ENCODE measurements at regions not wholly inside any gene's neighbourhood (a gene's known extent, or its start where the extent isn't known, plus 50 kb on each side); places are given as distances from the start of the nearest gene placed in this dataset.

- H3K9ac ChIP-seq (ENCODE audit: control insufficient read depth, insufficient read depth, low read length): no peak overlapping the region
- H4K20me1 ChIP-seq (ENCODE audit: control insufficient read depth, insufficient read depth): no peaks in the 10 kb centered on the region
- H3K4me2 ChIP-seq (ENCODE audit: control insufficient read depth, insufficient read depth): no peak overlapping the region
- no peak overlapping the region for H3K27ac ChIP-seq (ENCODE audit: control insufficient read depth, insufficient read depth)
- WGBS (ENCODE audit: insufficient coverage, insufficient replicate concordance, low lambda C conversion rate, missing lambda C conversion rate): 50% methylated on average over 2 of the region's 2 CpGs
- H3K36me3 ChIP-seq (ENCODE audit: control insufficient read depth in 2 of 2, insufficient read depth in 2 of 2, low read length in 1 of 2): no peaks in the 10 kb centered on the region
- RAD21 ChIA-PET (ENCODE audit: unreplicated experiment): no interaction called here
- FAIRE-seq: no peak
- in situ Hi-C loops (cut with MboI): no loop called here
- H2AFZ ChIP-seq (ENCODE audit: control insufficient read depth, low read depth, low read length): no peak overlapping the region
- H3K4me1 ChIP-seq (ENCODE audit: control insufficient read depth, insufficient read depth, low read length): no peaks in the 10 kb centered on the region
- POLR2A ChIA-PET: no interaction called here
- no peak for ATAC-seq
- CTCF ChIA-PET: interaction anchor here (3.3 kb wide), 1 partner anchor 13 kb away, joined by 13 read pairs; no protein-coding TSS in a partner anchor
- no peaks in the 10 kb centered on the region for H3K9me3 ChIP-seq (replicated peaks; ENCODE audit: control insufficient read depth, insufficient read depth, low read length)
- H3K4me3 ChIP-seq: no peak overlapping the region
- BruUV-seq (replicated peaks): no TSS peak
- DNase-seq (ENCODE audit: low read depth, low spot score): no peak
- intact Hi-C loops (cut with micrococcal nuclease; ENCODE audit: unreplicated experiment): no loop called here
- no peaks in the 10 kb centered on the region; a peak in 1 of 4 replicates for H3K27me3 ChIP-seq (replicated peaks in 1 of 2; ENCODE audit: control insufficient read depth in 2 of 2, insufficient read depth in 2 of 2, low read length in 1 of 2)
- H3K79me2 ChIP-seq (ENCODE audit: control insufficient read depth, insufficient read depth, low read length): no peaks in the 10 kb centered on the region
- SMC1A ChIA-PET (ENCODE audit: uncharacterized antibody, unreplicated experiment): interaction anchor here (0.5 to 1.7 kb wide), 4 partner anchors 11 to 173 kb away, joined by 3 to 4 read pairs (median 4); no protein-coding TSS in a partner anchor
- TF ChIP-seq RFX5 (IDR thresholded peaks at IDR 0.05; ENCODE audit: low read depth, low read length): no peak
- no peak for TF ChIP-seq ZNF687 (IDR thresholded peaks at IDR 0.05)
- no peak for TF ChIP-seq MLLT1 (IDR thresholded peaks at IDR 0.05)
- TF ChIP-seq CEBPB (IDR thresholded peaks at IDR 0.05; ENCODE audit: borderline replicate concordance in 1 of 2, low read depth in 2 of 2, low read length in 2 of 2): no peak
- no peak for TF ChIP-seq EGR1 (IDR thresholded peaks at IDR 0.05; ENCODE audit: borderline replicate concordance in 1 of 2, low read depth in 2 of 2, low read length in 2 of 2)
- no peak for TF ChIP-seq SMAD1 (IDR thresholded peaks at IDR 0.05; ENCODE audit: low read depth, partially characterized antibody)
- TF ChIP-seq CBX3 (IDR thresholded peaks at IDR 0.05; ENCODE audit: borderline replicate concordance, low read depth): no peak
- TF ChIP-seq EP300 (IDR thresholded peaks at IDR 0.05; ENCODE audit: borderline replicate concordance in 1 of 2, control insufficient read depth in 1 of 2, low read depth in 2 of 2, low read length in 2 of 2): no peak
- no peak for TF ChIP-seq ETV6 (conservative IDR thresholded peaks at IDR 0.05 in 1 of 2, IDR thresholded peaks at IDR 0.05 in 1 of 2; ENCODE audit: borderline replicate concordance in 1 of 2, low read depth in 1 of 2)
- TF ChIP-seq SIX5 (IDR thresholded peaks at IDR 0.05; ENCODE audit: low read depth, low read length, severe bottlenecking): no peak
- no peak for TF ChIP-seq HDGF (IDR thresholded peaks at IDR 0.05)
- no peak for TF ChIP-seq EZH2 (IDR thresholded peaks at IDR 0.05; ENCODE audit: borderline replicate concordance, control insufficient read depth, low read depth, low read length)
- no peak for TF ChIP-seq BRCA1 (IDR thresholded peaks at IDR 0.05; ENCODE audit: low read depth, low read length)
- TF ChIP-seq E4F1 (IDR thresholded peaks at IDR 0.05; ENCODE audit: borderline replicate concordance, partially characterized antibody): no peak
- TF ChIP-seq SREBF1 (IDR thresholded peaks at IDR 0.05; ENCODE audit: low read length): no peak
- TF ChIP-seq MTA3 (IDR thresholded peaks at IDR 0.05; ENCODE audit: borderline replicate concordance, low read length): no peak
Measured at GRCh38 chr4:71283642-71284257, 55.1 kb upstream of the SLC4A4 start.
